Esophagus muscularis mucosa (tissue), 4 donors: ENCODE measurements at regions not wholly inside any gene's neighbourhood (a gene's known extent, or its start where the extent isn't known, plus 50 kb on each side); places are given as distances from the start of the nearest gene placed in this dataset.
A peak's percentile ranks its signal among the peaks of the same experiment; 100 is the strongest.

Source experiments
- DNase-seq: peaks from one replicate; pipeline ENCODE4 v3.0.0-alpha.2; 2017; ENCODE audit errors: extremely low spot score
- H3K27ac ChIP-seq, 4 donors: fragments of 200-600 bp; sonication (generic); replicated peaks in 1 of 4; 1 replicate in 3 of 4; 2 replicates in 1 of 4; pipeline ENCODE4 v1.5.1; 2016 to 2019; ENCODE audit warnings: mild to moderate bottlenecking in 1 of 4
- H3K27me3 ChIP-seq, 4 donors: fragments of 200-600 bp; sonication (generic); one replicate each; pipeline versions ENCODE4 v1.5.1 to v1.6.0; 2016 to 2019
- H3K36me3 ChIP-seq, 4 donors: fragments of 200-600 bp; sonication (generic); one replicate each; pipeline ENCODE4 v1.5.1; 2016 to 2019
- H3K4me1 ChIP-seq, 4 donors: fragments of 200-600 bp; sonication (generic); one replicate each; pipeline ENCODE4 v1.5.1; 2016 to 2019
- H3K4me3 ChIP-seq, 4 donors: fragments of 200-600 bp; sonication (generic); 1 replicate in 2 of 4; 2 replicates in 2 of 4; pipeline ENCODE4 v1.5.1; 2016 to 2019; ENCODE audit warnings: mild to moderate bottlenecking in 4 of 4, moderate library complexity in 1 of 4
- H3K9me3 ChIP-seq, 4 donors: fragments of 200-600 bp; sonication (generic); 1 replicate in 3 of 4; 2 replicates in 1 of 4; pipeline ENCODE4 v1.5.1; 2016 to 2019
- CTCF ChIP-seq, 3 experiments: fragments of 200-600 bp in 2 of 3; fragments of 450-650 bp in 1 of 3; sonication (generic) in 2 of 3; IDR thresholded peaks; one replicate each; pipeline ENCODE4 v1.5.1; 2017 to 2019; ENCODE audit warnings: antibody characterized with exemption in 3 of 3, mild to moderate bottlenecking in 2 of 3, moderate library complexity in 1 of 3
- EP300 ChIP-seq: sonication (generic); formaldehyde crosslinking; IDR thresholded peaks from one replicate; pipeline ENCODE4 v1.6.1; 2017; ENCODE audit warnings: antibody characterized with exemption
- POLR2A ChIP-seq: fragments of 450-650 bp; IDR thresholded peaks from one replicate; pipeline ENCODE4 v1.6.1; 2017; ENCODE audit warnings: antibody characterized with exemption, moderate library complexity, mild to moderate bottlenecking, low read depth
- POLR2AphosphoS5 ChIP-seq, 2 donors: sonication (generic); formaldehyde crosslinking; IDR thresholded peaks; one replicate each; pipeline ENCODE4 v1.6.1; 2017; ENCODE audit warnings: antibody characterized with exemption in 2 of 2
- WGBS: methylation state at CpG from one replicate; pipeline ENCODE4 v1.1.5; 2018; 5-methylcytosine and 5-hydroxymethylcytosine counted together
- intact Hi-C: fragments of 100-400 bp; cut with DNase I; formaldehyde crosslinking; loops from one replicate; pipeline ENCODE4 v1.15.1; 2023

- Histone ChIP-seq H3K4me1 (peaks cover 15 to 47% (median 31%) of the 10 kb centered on the region in 4 donors), H3K4me3 (no peak overlapping the region), H3K27ac (peak overlapping the region; percentile 7 to 47 (median 44)), H3K9me3 (no peaks in the 10 kb centered on the region), H3K27me3 (no peaks in the 10 kb centered on the region), H3K36me3 (no peaks in the 10 kb centered on the region)
- TF ChIP-seq POLR2AphosphoS5 (IDR thresholded peaks at IDR 0.05) (peak in 1 of 2 donors; percentile 18), EP300 (no peak)
- DNase-seq = no peak
- intact Hi-C loops = no loop called here
- WGBS = 57% methylated on average over 2 of the region's 2 CpGs
These were observed 52.7 kb upstream of the ZCCHC13 start for GRCh38 chrX:74251006-74251930.

GRCh38 chrX:74250574-74250973 lies 53.4 kb upstream of the ZCCHC13 start:
- H3K36me3 ChIP-seq = no peaks in the 10 kb centered on the region
- peaks cover 15 to 47% (median 29%) of the 10 kb centered on the region in 4 donors for H3K4me1 ChIP-seq
- H3K27me3 ChIP-seq = no peaks in the 10 kb centered on the region
- intact Hi-C loops = no loop called here
- TF ChIP-seq EP300 = no peak
- TF ChIP-seq POLR2AphosphoS5 (IDR thresholded peaks at IDR 0.05) = no peak
- TF ChIP-seq POLR2A = no peak
- TF ChIP-seq CTCF (IDR thresholded peaks at IDR 0.05) = no peak
- 65% methylated on average over 2 of the region's 2 CpGs for WGBS
- H3K27ac ChIP-seq = peak overlapping the region; percentile 7 to 47 (median 44)
- H3K9me3 ChIP-seq = no peaks in the 10 kb centered on the region
- H3K4me3 ChIP-seq = no peak overlapping the region
- no peak for DNase-seq

- 45% methylated on average over 11 of the region's 11 CpGs for WGBS
- no peak for DNase-seq
- intact Hi-C loops = no loop called here
- Histone ChIP-seq H3K36me3 (no peaks in the 10 kb centered on the region), H3K27ac (peak overlapping the region; percentile 7 to 47 (median 44)), H3K4me1 (peaks cover 15 to 47% (median 29%) of the 10 kb centered on the region in 4 donors), H3K27me3 (no peaks in the 10 kb centered on the region), H3K9me3 (no peaks in the 10 kb centered on the region), H3K4me3 (no peak overlapping the region)
- TF ChIP-seq POLR2AphosphoS5 (IDR thresholded peaks at IDR 0.05) = no peak
- no peak for TF ChIP-seq POLR2A
- TF ChIP-seq CTCF (IDR thresholded peaks at IDR 0.05) = no peak
- no peak for TF ChIP-seq EP300
These were observed 54.0 kb upstream of the ZCCHC13 start for GRCh38 chrX:74249963-74250362.

GRCh38 chrX:74248889-74249288 lies 55.1 kb upstream of the ZCCHC13 start:
- peaks cover 15 to 47% (median 29%) of the 10 kb centered on the region in 4 donors for H3K4me1 ChIP-seq
- WGBS = 43% methylated on average over 4 of the region's 4 CpGs
- no peak for DNase-seq
- intact Hi-C loops = no loop called here
- peak overlapping the region in 2 of 4 donors; percentile 26 to 46 for H3K27ac ChIP-seq
- no peak for TF ChIP-seq CTCF (IDR thresholded peaks at IDR 0.05)
- no peak for TF ChIP-seq POLR2AphosphoS5 (IDR thresholded peaks at IDR 0.05)
- TF ChIP-seq EP300 = no peak
- TF ChIP-seq POLR2A = no peak
- H3K4me3 ChIP-seq = no peak overlapping the region
- no peaks in the 10 kb centered on the region for H3K36me3 ChIP-seq
- no peaks in the 10 kb centered on the region for H3K9me3 ChIP-seq
- H3K27me3 ChIP-seq = no peaks in the 10 kb centered on the region

GRCh38 chrX:74246524-74246923 lies 57.5 kb upstream of the ZCCHC13 start:
- Histone ChIP-seq H3K27me3 (no peaks in the 10 kb centered on the region), H3K27ac (no peak overlapping the region), H3K36me3 (no peaks in the 10 kb centered on the region), H3K4me3 (no peak overlapping the region), H3K9me3 (no peaks in the 10 kb centered on the region), H3K4me1 (peaks cover 15 to 51% (median 38%) of the 10 kb centered on the region in 4 donors)
- TF ChIP-seq EP300 = no peak
- TF ChIP-seq POLR2A = no peak
- TF ChIP-seq CTCF (IDR thresholded peaks at IDR 0.05) = no peak
- TF ChIP-seq POLR2AphosphoS5 (IDR thresholded peaks at IDR 0.05) = no peak
- DNase-seq = no peak
- intact Hi-C loops = no loop called here
